H1 (cell line): ENCODE measurements at regions not wholly inside any gene's neighbourhood (a gene's known extent, or its start where the extent isn't known, plus 50 kb on each side); places are given as distances from the start of the nearest gene placed in this dataset.
A peak's percentile ranks its signal among the peaks of the same experiment; 100 is the strongest.

Experiments
- CTCF ChIA-PET: fragments of 300-600 bp; sonication (Branson Sonifier 250); formaldehyde crosslinking; loops from one replicate; lab custom pipeline; 2021; ENCODE audit not compliant: partially characterized antibody; lab: Charles Lee
- POLR2A ChIA-PET: fragments of 300-600 bp; sonication (Branson Sonifier 250); formaldehyde crosslinking; loops from one replicate; lab custom pipeline; 2021; ENCODE audit warnings: inconsistent platforms; ENCODE audit not compliant: partially characterized antibody; lab: Charles Lee
- DNase-seq, 2 experiments: peaks; one replicate each; pipeline versions ENCODE4 v3.0.0 to v3.0.0-alpha.2; 2010 to 2022; ENCODE audit warnings: low spot score in 2 of 2, low read depth in 1 of 2, mixed read lengths in 1 of 2
- FAIRE-seq: peaks from 2 replicates; lab custom pipeline; 2011; peaks lifted over from hg19 to GRCh38; lab: Jason Lieb, UNC
- H2AFZ ChIP-seq: 2 replicates; pipeline ENCODE4 v1.8.1; 2012; ENCODE audit warnings: low read length, inconsistent platforms
- H2AK5ac ChIP-seq: 2 replicates; pipeline ENCODE4 v1.6.1; 2013; ENCODE audit warnings: low read depth, low read length
- H2BK120ac ChIP-seq: replicated peaks from 2 replicates; pipeline ENCODE3; 2013; ENCODE audit warnings: low read depth, low read length, inconsistent platforms
- H2BK12ac ChIP-seq: 2 replicates; pipeline ENCODE4 v1.6.1; 2013; ENCODE audit warnings: low read depth, low read length
- H2BK15ac ChIP-seq: 2 replicates; pipeline ENCODE4 v1.6.1; 2013; ENCODE audit warnings: low read length
- H2BK20ac ChIP-seq: 2 replicates; pipeline ENCODE4 v1.6.1; 2013; ENCODE audit warnings: low read length
- H2BK5ac ChIP-seq: 2 replicates; pipeline ENCODE4 v1.6.1; 2013; ENCODE audit warnings: low read depth, low read length
- H3K14ac ChIP-seq: 2 replicates; pipeline ENCODE4 v1.6.1; 2013; ENCODE audit warnings: inconsistent platforms; ENCODE audit not compliant: insufficient read length
- H3K18ac ChIP-seq: 2 replicates; pipeline ENCODE4 v1.6.1; 2013; ENCODE audit warnings: low read length; ENCODE audit errors: extremely low read depth
- H3K23ac ChIP-seq: 2 replicates; pipeline ENCODE4 v1.6.1; 2013; ENCODE audit warnings: inconsistent platforms; ENCODE audit not compliant: insufficient read length
- H3K23me2 ChIP-seq: 2 replicates; pipeline ENCODE4 v1.6.1; 2013; ENCODE audit warnings: low read depth, low read length
- H3K27ac ChIP-seq: 2 replicates; pipeline ENCODE4 v1.6.1; 2011; ENCODE audit warnings: low read depth, low read length, inconsistent platforms
- H3K27me3 ChIP-seq, 4 experiments: replicated peaks in 1 of 4; 1 replicate in 1 of 4; 2 replicates in 3 of 4; pipeline versions ENCODE4 v1.6.1 to v1.8.1; 2011 to 2013; ENCODE audit warnings: low read length in 3 of 4, mild to moderate bottlenecking in 3 of 4, inconsistent platforms in 2 of 4, mixed read lengths in 2 of 4, moderate library complexity in 1 of 4; ENCODE audit not compliant: control insufficient read depth in 3 of 4, insufficient read depth in 3 of 4; ENCODE audit errors: extremely low read depth in 1 of 4
- H3K36me3 ChIP-seq, 4 experiments: 2 replicates each; pipeline versions ENCODE4 v1.6.1 to v1.8.1; 2011 to 2013; ENCODE audit warnings: mild to moderate bottlenecking in 4 of 4, low read length in 3 of 4, moderate library complexity in 2 of 4, control low read depth in 1 of 4, inconsistent platforms in 1 of 4; ENCODE audit not compliant: insufficient read depth in 4 of 4, control insufficient read depth in 2 of 4
- H3K4ac ChIP-seq: replicated peaks from 2 replicates; pipeline ENCODE3; 2013; ENCODE audit warnings: low read length, low read depth, mixed read lengths, inconsistent platforms; ENCODE audit not compliant: insufficient read length
- H3K4me1 ChIP-seq, 4 experiments: replicated peaks in 1 of 4; 1 replicate in 1 of 4; 2 replicates in 3 of 4; pipeline versions ENCODE4 v1.6.1 to v1.8.1; 2011 to 2013; ENCODE audit warnings: low read length in 3 of 4, inconsistent platforms in 2 of 4, mixed read lengths in 1 of 4; ENCODE audit not compliant: insufficient read depth in 4 of 4, control insufficient read depth in 3 of 4
- H3K4me2 ChIP-seq, 2 experiments: 2 replicates each; pipeline versions ENCODE4 v1.6.1 to v1.8.1; 2011 to 2013; ENCODE audit warnings: low read depth in 2 of 2, low read length in 2 of 2, control low read depth in 1 of 2, inconsistent platforms in 1 of 2, mild to moderate bottlenecking in 1 of 2; ENCODE audit not compliant: insufficient read depth in 1 of 2
- H3K4me3 ChIP-seq, 4 experiments: fragments of 200-600, 300-600 bp in 1 of 4; sonication (generic), shearing (Covaris generic), sonication (Bioruptor Twin) in 1 of 4; 2 replicates each; pipeline versions ENCODE4 v1.5.1 to v1.8.1; 2011 to 2016; ENCODE audit warnings: low read length in 4 of 4, low read depth in 3 of 4, control low read depth in 2 of 4, inconsistent platforms in 2 of 4, mild to moderate bottlenecking in 2 of 4, mixed read lengths in 1 of 4, moderate library complexity in 1 of 4; ENCODE audit not compliant: insufficient read depth in 2 of 4; ENCODE audit errors: extremely low read depth in 1 of 4
- H3K56ac ChIP-seq: replicated peaks from 2 replicates; pipeline ENCODE3; 2013; ENCODE audit warnings: low read depth, mild to moderate bottlenecking, mixed read lengths, low read length, inconsistent platforms; ENCODE audit not compliant: insufficient read length
- H3K79me1 ChIP-seq: 2 replicates; pipeline ENCODE4 v1.6.1; 2013; ENCODE audit warnings: low read depth, low read length, control low read depth
- H3K79me2 ChIP-seq, 2 experiments: 2 replicates each; pipeline versions ENCODE4 v1.6.1 to v1.8.1; 2012 to 2013; ENCODE audit warnings: low read length in 2 of 2, mild to moderate bottlenecking in 2 of 2, inconsistent platforms in 1 of 2; ENCODE audit not compliant: insufficient read depth in 2 of 2, control insufficient read depth in 1 of 2
- H3K9ac ChIP-seq, 4 experiments: replicated peaks in 1 of 4; 1 replicate in 1 of 4; 2 replicates in 3 of 4; pipeline versions ENCODE4 v1.6.1 to v1.8.1; 2011 to 2013; ENCODE audit warnings: low read depth in 3 of 4, low read length in 3 of 4, control low read depth in 2 of 4, mild to moderate bottlenecking in 2 of 4, moderate library complexity in 2 of 4, inconsistent platforms in 1 of 4; ENCODE audit errors: extremely low read depth in 1 of 4
- H3K9me3 ChIP-seq, 2 experiments: 2 replicates each; pipeline versions ENCODE4 v1.6.1 to v1.8.1; 2012 to 2013; ENCODE audit warnings: mild to moderate bottlenecking in 2 of 2, moderate library complexity in 2 of 2, control low read depth in 1 of 2, inconsistent platforms in 1 of 2, low read depth in 1 of 2, low read length in 1 of 2, mixed read lengths in 1 of 2; ENCODE audit not compliant: insufficient read depth in 2 of 2
- H4K20me1 ChIP-seq, 2 experiments: replicated peaks in 1 of 2; 2 replicates each; pipeline versions ENCODE3 to v1.8.1; 2011 to 2013; ENCODE audit warnings: inconsistent platforms in 2 of 2, low read length in 2 of 2, mild to moderate bottlenecking in 1 of 2; ENCODE audit not compliant: insufficient read depth in 2 of 2, control insufficient read depth in 1 of 2
- H4K5ac ChIP-seq: 2 replicates; pipeline ENCODE4 v1.6.1; 2013; ENCODE audit warnings: low read length, low read depth, mixed read lengths, inconsistent platforms; ENCODE audit not compliant: insufficient read length
- H4K8ac ChIP-seq: 2 replicates; pipeline ENCODE4 v1.8.0; 2013; ENCODE audit warnings: mild to moderate bottlenecking, moderate library complexity, low read length, inconsistent platforms; ENCODE audit not compliant: insufficient read depth; ENCODE audit errors: extremely low read depth
- H4K91ac ChIP-seq: replicated peaks from 2 replicates; pipeline ENCODE3; 2013; ENCODE audit warnings: low read length, mixed read lengths, inconsistent platforms; ENCODE audit not compliant: insufficient read length
- EP300 ChIP-seq, 2 experiments: IDR thresholded peaks; 1 replicate in 1 of 2; 2 replicates in 1 of 2; pipeline ENCODE4 v1.6.1; 2011 to 2012; ENCODE audit warnings: low read depth in 2 of 2, low read length in 2 of 2, mild to moderate bottlenecking in 2 of 2, borderline replicate concordance in 1 of 2, inconsistent platforms in 1 of 2, moderate library complexity in 1 of 2
- MAX ChIP-seq: IDR thresholded peaks from 2 replicates; pipeline ENCODE4 v1.6.1; 2012; ENCODE audit warnings: inconsistent platforms
- WGBS, 2 experiments: shearing (Covaris generic) in 1 of 2; methylation state at CpG; one replicate each; pipeline versions ENCODE4 v1.1.6 to v1.1.7; 2013 to 2015; ENCODE audit warnings: low lambda C conversion rate in 2 of 2, mixed read lengths in 2 of 2, inconsistent platforms in 1 of 2, low coverage in 1 of 2, missing lambda C conversion rate in 1 of 2; ENCODE audit not compliant: insufficient replicate concordance in 2 of 2, insufficient coverage in 1 of 2, insufficient read length in 1 of 2; ENCODE audit errors: extremely low coverage in 1 of 2, missing lambda C conversion rate in 1 of 2; 5-methylcytosine and 5-hydroxymethylcytosine counted together

GRCh38 chr19:28494461-28494860 is 718.5 kb downstream of the UQCRFS1 start:
- CTCF ChIA-PET: interaction anchor here (1.3 kb wide), 1 partner anchor 25 kb away, joined by 4 read pairs; no protein-coding TSS in a partner anchor
- TF ChIP-seq MAX: peak; percentile 47; the same call in 1 of the 2 replicates
- TF ChIP-seq EP300 (IDR thresholded peaks at IDR 0.05; ENCODE audit: borderline replicate concordance in 1 of 2, low read depth in 2 of 2, low read length in 2 of 2): no peak
- H3K4me1 ChIP-seq: peaks cover 2 to 12% (median 9%) of the 10 kb centered on the region in 4 experiments; a peak in 6 of 7 replicates
- no peak overlapping the region for H2AFZ ChIP-seq
- POLR2A ChIA-PET: interaction anchor here (0.5 to 0.8 kb wide), 3 partner anchors 10 to 576 kb away, joined by 3 read pairs; no protein-coding TSS in a partner anchor
- no peaks in the 10 kb centered on the region for H3K79me2 ChIP-seq
- H3K14ac ChIP-seq: no peak overlapping the region
- H3K23me2 ChIP-seq: no peaks in the 10 kb centered on the region
- H3K4me2 ChIP-seq: peak overlapping the region in 1 of 2 experiments; percentile 51; a peak in 2 of 4 replicates
- no peak overlapping the region for H2BK12ac ChIP-seq
- H4K91ac ChIP-seq: no peak overlapping the region
- no peaks in the 10 kb centered on the region for H3K27me3 ChIP-seq
- no peak overlapping the region for H3K56ac ChIP-seq
- no peak overlapping the region for H4K8ac ChIP-seq
- H3K9ac ChIP-seq: no peak overlapping the region; a peak in 1 of 7 replicates
- no peak overlapping the region for H3K4me3 ChIP-seq
- DNase-seq (no peak), FAIRE-seq (no peak)
- no peak overlapping the region for H3K23ac ChIP-seq
- no peak overlapping the region for H4K5ac ChIP-seq
- H3K36me3 ChIP-seq: no peaks in the 10 kb centered on the region
- no peak overlapping the region for H3K18ac ChIP-seq
- no peak overlapping the region for H2AK5ac ChIP-seq
- H2BK5ac ChIP-seq: no peak overlapping the region
- H2BK15ac ChIP-seq: no peak overlapping the region
- H2BK120ac ChIP-seq: no peak overlapping the region
- H3K4ac ChIP-seq: no peak overlapping the region
- H3K9me3 ChIP-seq: no peaks in the 10 kb centered on the region
- no peaks in the 10 kb centered on the region for H4K20me1 ChIP-seq
- no peak overlapping the region for H2BK20ac ChIP-seq
- no peaks in the 10 kb centered on the region for H3K79me1 ChIP-seq
- 49% methylated on average over 7 of the region's 7 CpGs; no CpG with 5 or more reads in 1 of the 2 experiments for WGBS, 2 experiments
- no peak overlapping the region for H3K27ac ChIP-seq
